PC-9 (cell line): ENCODE measurements at regions not wholly inside any gene's neighbourhood (a gene's known extent, or its start where the extent isn't known, plus 50 kb on each side); places are given as distances from the start of the nearest gene placed in this dataset.

Source experiments
- BruUV-seq: library from RNA; stranded (reverse); fragments of 400-500 nt; replicated peaks from 2 replicates; lab custom pipeline; 2021; lab: Mats Ljungman, UMichigan
- CTCF ChIA-PET: fragments of 300-600 bp; sonication (Branson Sonifier 250); formaldehyde crosslinking; loops from one replicate; lab custom pipeline; 2022; ENCODE audit warnings: antibody characterized with exemption; lab: Charles Lee
- POLR2A ChIA-PET: fragments of 300-600 bp; sonication (Branson Sonifier 250); formaldehyde crosslinking; loops from one replicate; lab custom pipeline; 2022; ENCODE audit warnings: antibody characterized with exemption; ENCODE audit not compliant: unreplicated experiment; lab: Charles Lee
- DNase-seq, 2 experiments: peaks; one replicate each; pipeline versions ENCODE4 v3.0.0 to v3.0.0-alpha.2; 2015 to 2022; ENCODE audit warnings: mixed read lengths in 1 of 2
- H2AFZ ChIP-seq: fragments of 200-600 bp; sonication (generic); 2 replicates; pipeline ENCODE4 v1.8.1; 2017; ENCODE audit warnings: antibody characterized with exemption
- H3F3A ChIP-seq: fragments of 200-600 bp; sonication (generic); 2 replicates; pipeline ENCODE4 v1.8.1; 2017; ENCODE audit warnings: antibody characterized with exemption, mild to moderate bottlenecking, low read depth; ENCODE audit not compliant: insufficient read depth
- H3K27ac ChIP-seq: fragments of 200-600 bp; sonication (generic); 2 replicates; pipeline ENCODE4 v1.6.1; 2016; ENCODE audit warnings: mixed run types
- H3K27me3 ChIP-seq: fragments of 200-600 bp; sonication (generic); 2 replicates; pipeline ENCODE4 v1.6.1; 2016; ENCODE audit warnings: low read depth, mixed run types; ENCODE audit not compliant: insufficient read depth
- H3K36me3 ChIP-seq: fragments of 200-600 bp; sonication (generic); 2 replicates; pipeline ENCODE4 v1.6.1; 2016; ENCODE audit warnings: low read depth, mixed run types
- H3K4me1 ChIP-seq: fragments of 200-600 bp; sonication (generic); replicated peaks from 2 replicates; pipeline ENCODE4 v1.6.1; 2016; ENCODE audit warnings: mixed run types; ENCODE audit not compliant: insufficient read depth
- H3K4me2 ChIP-seq: fragments of 200-600 bp; sonication (generic); 2 replicates; pipeline ENCODE4 v1.6.1; 2017; ENCODE audit warnings: mixed run types
- H3K4me3 ChIP-seq: fragments of 200-600 bp; sonication (generic); 2 replicates; pipeline ENCODE4 v1.6.1; 2016; ENCODE audit warnings: mixed run types
- H3K79me2 ChIP-seq: fragments of 200-600 bp; sonication (generic); 2 replicates; pipeline ENCODE4 v1.6.1; 2017; ENCODE audit warnings: low read depth, mixed run types
- H3K9me2 ChIP-seq: fragments of 200-600 bp; sonication (generic); 2 replicates; pipeline ENCODE4 v1.8.1; 2017; ENCODE audit warnings: mild to moderate bottlenecking; ENCODE audit not compliant: insufficient read depth
- H3K9me3 ChIP-seq: fragments of 200-600 bp; sonication (generic); 2 replicates; pipeline ENCODE4 v1.8.1; 2016; ENCODE audit warnings: low read depth; ENCODE audit not compliant: insufficient read depth
- H4K20me1 ChIP-seq: fragments of 200-600 bp; sonication (generic); 2 replicates; pipeline ENCODE4 v1.8.1; 2017; ENCODE audit not compliant: insufficient read depth
- CTCF ChIP-seq: fragments of 200-600 bp; sonication (generic); conservative IDR thresholded peaks from 2 replicates; pipeline ENCODE4 v1.6.1; 2017; ENCODE audit warnings: mixed run types, antibody characterized with exemption, mild to moderate bottlenecking, moderate library complexity
- EZH2 ChIP-seq: fragments of 200-600 bp; sonication (generic); IDR thresholded peaks from 2 replicates; pipeline ENCODE4 v1.8.0; 2017; ENCODE audit warnings: antibody characterized with exemption, low read depth
- intact Hi-C: fragments of 100-400 bp; cut with micrococcal nuclease; formaldehyde crosslinking; loops from one replicate; pipeline ENCODE4 v1.10.0; 2022; ENCODE audit not compliant: unreplicated experiment

GRCh38 chr3:187445356-187445755 lies 77.2 kb downstream of the RTP4 start:
- Histone ChIP-seq H3F3A (no peaks in the 10 kb centered on the region), H3K79me2 (no peaks in the 10 kb centered on the region), H3K27ac (no peak overlapping the region), H4K20me1 (no peaks in the 10 kb centered on the region), H3K36me3 (no peaks in the 10 kb centered on the region), H3K4me3 (no peak overlapping the region), H3K9me3 (no peaks in the 10 kb centered on the region), H3K9me2 (no peaks in the 10 kb centered on the region), H2AFZ (no peak overlapping the region), H3K4me2 (no peak overlapping the region), H3K27me3 (0 out of 2 replicates have a peak, but pooled peaks cover 6% of the 10 kb centered on the region), H3K4me1 (no peaks in the 10 kb centered on the region)
- DNase-seq: no peak
- BruUV-seq: no TSS peak
- TF ChIP-seq EZH2 (no peak), CTCF (no peak)
- intact Hi-C loops: no loop called here
- CTCF ChIA-PET: no interaction called here
- POLR2A ChIA-PET: no interaction called here

DNA sequence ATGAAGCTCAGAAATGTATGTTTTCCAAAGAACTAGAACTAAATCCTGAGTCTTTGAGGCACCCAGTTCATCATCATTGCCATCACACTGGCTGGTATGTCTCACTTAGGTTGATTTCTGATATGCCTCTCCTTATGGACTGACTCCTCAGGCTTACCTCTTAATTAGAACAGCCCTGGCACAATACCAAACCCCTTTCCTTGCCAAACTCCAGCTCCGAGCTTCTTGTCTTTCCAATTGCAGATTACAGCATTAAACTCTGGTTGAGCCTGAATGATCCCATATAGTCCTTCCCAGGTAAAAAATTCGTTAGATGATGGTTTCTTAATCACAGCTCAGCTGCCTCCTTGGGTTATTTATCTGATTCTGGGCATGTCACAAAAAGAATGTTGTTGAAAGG lies 66.3 kb downstream of the RTP4 start:
- no peaks in the 10 kb centered on the region; the same call in 1 of the 2 replicates for H3K9me3 ChIP-seq
- TF ChIP-seq CTCF (no peak), EZH2 (no peak)
- H3K27me3 ChIP-seq: no peaks in the 10 kb centered on the region
- no TSS peak for BruUV-seq
- no peak overlapping the region for H3K4me3 ChIP-seq
- no peak for DNase-seq
- H3K79me2 ChIP-seq: no peaks in the 10 kb centered on the region
- H3K27ac ChIP-seq: no peak overlapping the region
- POLR2A ChIA-PET: interaction anchor here (0.7 kb wide), 1 partner anchor 160 kb away, joined by 5 read pairs; no protein-coding TSS in a partner anchor
- H3K9me2 ChIP-seq: no peaks in the 10 kb centered on the region
- no peaks in the 10 kb centered on the region for H3K4me1 ChIP-seq
- CTCF ChIA-PET: interaction anchor here (0.6 kb wide), 1 partner anchor 214 kb away, joined by 5 read pairs; no protein-coding TSS in a partner anchor
- no peak overlapping the region for H3K4me2 ChIP-seq
- H3K36me3 ChIP-seq: no peaks in the 10 kb centered on the region
- no peaks in the 10 kb centered on the region for H3F3A ChIP-seq
- no peak overlapping the region for H2AFZ ChIP-seq
- no peaks in the 10 kb centered on the region for H4K20me1 ChIP-seq
- intact Hi-C loops: no loop called here

DNA sequence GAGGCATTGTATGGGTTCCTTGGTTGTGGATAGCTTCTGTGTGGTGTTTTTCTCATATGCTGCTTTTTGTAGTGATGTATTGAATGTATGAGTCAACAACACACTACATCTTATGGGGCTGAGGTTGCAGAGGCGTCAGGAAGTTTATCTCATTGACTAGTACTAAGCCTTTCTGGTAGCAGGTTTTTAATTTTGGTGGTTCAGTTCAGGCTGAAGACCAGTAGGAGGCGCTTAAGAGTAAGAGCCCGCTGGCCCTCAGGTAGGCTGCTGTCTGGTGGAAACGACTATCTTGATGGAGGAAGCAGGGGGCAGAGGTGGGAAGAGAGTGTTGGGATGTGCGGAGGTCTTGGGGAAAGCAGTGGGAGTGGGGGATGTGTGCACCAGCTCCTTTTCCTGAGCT lies 62.4 kb downstream of the RTP4 start:
- Histone ChIP-seq H3K4me3 (no peak overlapping the region), H3F3A (no peaks in the 10 kb centered on the region), H3K79me2 (no peaks in the 10 kb centered on the region), H2AFZ (no peak overlapping the region), H3K9me3 (no peaks in the 10 kb centered on the region; the same call in 1 of the 2 replicates), H3K4me2 (no peak overlapping the region), H3K4me1 (no peaks in the 10 kb centered on the region), H3K27me3 (no peaks in the 10 kb centered on the region), H3K9me2 (no peaks in the 10 kb centered on the region), H3K27ac (no peak overlapping the region), H3K36me3 (no peaks in the 10 kb centered on the region), H4K20me1 (no peaks in the 10 kb centered on the region)
- DNase-seq: no peak
- intact Hi-C loops: no loop called here
- BruUV-seq: no TSS peak
- ChIA-PET POLR2A (no interaction called here), CTCF (no interaction called here)
- no peak for TF ChIP-seq EZH2
- no peak; the same call in 1 of the 2 replicates for TF ChIP-seq CTCF
